Endothelial cell (in vitro differentiated cells): ENCODE measurements at regions not wholly inside any gene's neighbourhood (a gene's known extent, or its start where the extent isn't known, plus 50 kb on each side); places are given as distances from the start of the nearest gene placed in this dataset.

Source experiments
- DNase-seq: peaks from one replicate; pipeline ENCODE4 v3.0.0; 2021; ENCODE audit warnings: low spot score
- H3K27ac Mint-ChIP-seq: one replicate; pipeline ENCODE4 v1.8.0; 2021; ENCODE audit warnings: mixed read lengths, inconsistent platforms; ENCODE audit not compliant: unreplicated experiment
- H3K27me3 Mint-ChIP-seq: one replicate; pipeline ENCODE4 v1.8.0; 2021; ENCODE audit warnings: mild to moderate bottlenecking, moderate library complexity, mixed read lengths, inconsistent platforms; ENCODE audit not compliant: unreplicated experiment
- H3K36me3 Mint-ChIP-seq: one replicate; pipeline ENCODE4 v1.8.0; 2021; ENCODE audit warnings: mild to moderate bottlenecking, low read depth, mixed read lengths, inconsistent platforms; ENCODE audit not compliant: unreplicated experiment
- H3K4me1 Mint-ChIP-seq: one replicate; pipeline ENCODE4 v1.8.0; 2021; ENCODE audit warnings: mild to moderate bottlenecking, mixed read lengths, inconsistent platforms; ENCODE audit not compliant: unreplicated experiment
- H3K4me3 Mint-ChIP-seq: one replicate; pipeline ENCODE4 v1.8.0; 2021; ENCODE audit warnings: mild to moderate bottlenecking, mixed read lengths, inconsistent platforms; ENCODE audit not compliant: unreplicated experiment
- H3K9me3 Mint-ChIP-seq: one replicate; pipeline ENCODE4 v1.8.0; 2021; ENCODE audit warnings: mixed read lengths, inconsistent platforms; ENCODE audit not compliant: unreplicated experiment
- CTCF ChIP-seq: fragments of 200-600 bp; sonication (generic); IDR thresholded peaks from one replicate; pipeline ENCODE4 v1.5.0; 2021; ENCODE audit warnings: antibody characterized with exemption; ENCODE audit not compliant: unreplicated experiment

GRCh38 chr15:70150405-70150747 lies 52.7 kb upstream of the TLE3 start:
- H3K36me3 Mint-ChIP-seq: no peaks in the 10 kb centered on the region
- H3K27me3 Mint-ChIP-seq: peaks cover 2% of the 10 kb centered on the region
- peaks cover 31% of the 10 kb centered on the region for H3K4me1 Mint-ChIP-seq
- DNase-seq: no peak
- no peak for TF ChIP-seq CTCF
- H3K4me3 Mint-ChIP-seq: no peak overlapping the region
- H3K27ac Mint-ChIP-seq: no peak overlapping the region
- H3K9me3 Mint-ChIP-seq: no peaks in the 10 kb centered on the region

GRCh38 chr15:70149667-70150404 lies 52.1 kb upstream of the TLE3 start:
- no peak overlapping the region for H3K4me3 Mint-ChIP-seq
- H3K36me3 Mint-ChIP-seq: no peaks in the 10 kb centered on the region
- peaks cover 3% of the 10 kb centered on the region for H3K27me3 Mint-ChIP-seq
- no peak for TF ChIP-seq CTCF
- DNase-seq: no peak
- H3K4me1 Mint-ChIP-seq: peaks cover 28% of the 10 kb centered on the region
- H3K27ac Mint-ChIP-seq: no peak overlapping the region
- H3K9me3 Mint-ChIP-seq: no peaks in the 10 kb centered on the region

GRCh38 chr15:70147778-70148177 lies 50.1 kb upstream of the TLE3 start:
- H3K36me3 Mint-ChIP-seq: no peaks in the 10 kb centered on the region
- no peaks in the 10 kb centered on the region for H3K9me3 Mint-ChIP-seq
- no peak overlapping the region for H3K4me3 Mint-ChIP-seq
- TF ChIP-seq CTCF: no peak
- peaks cover 4% of the 10 kb centered on the region for H3K27me3 Mint-ChIP-seq
- H3K4me1 Mint-ChIP-seq: peaks cover 20% of the 10 kb centered on the region
- DNase-seq: no peak
- no peak overlapping the region for H3K27ac Mint-ChIP-seq
